HEK293 (cell line): ENCODE measurements at regions not wholly inside any gene's neighbourhood (a gene's known extent, or its start where the extent isn't known, plus 50 kb on each side); places are given as distances from the start of the nearest gene placed in this dataset.

Source experiments
- CTCF ChIA-PET: fragments of 350-600 bp; formaldehyde crosslinking; extraction: SDS; loops from one replicate; lab custom pipeline; 2021; ENCODE audit warnings: antibody characterized with exemption; lab: Yijun Ruan, JAX
- POLR2A ChIA-PET: fragments of 300-600 bp; formaldehyde crosslinking; extraction: SDS; loops from one replicate; lab custom pipeline; 2020; ENCODE audit warnings: antibody characterized with exemption, inconsistent platforms; lab: Yijun Ruan, JAX
- H3K27ac ChIP-seq: fragments of 200-500 bp; sonication (Bioruptor generic); 2 replicates; pipeline ENCODE4 v1.5.1; 2014; ENCODE audit warnings: low read depth, low read length, control low read depth, inconsistent platforms; ENCODE audit errors: extremely low read depth
- H3K36me3 ChIP-seq, 2 experiments: fragments of 200-500 bp in 1 of 2; sonication (Bioruptor generic) in 1 of 2; 1 replicate in 1 of 2; 2 replicates in 1 of 2; pipeline ENCODE4 v1.5.1; 2014 to 2017; ENCODE audit warnings: inconsistent platforms in 2 of 2, low read length in 2 of 2; ENCODE audit not compliant: control insufficient read depth in 2 of 2, insufficient read depth in 1 of 2
- H3K4me1 ChIP-seq: fragments of 200-500 bp; sonication (Bioruptor generic); 2 replicates; pipeline ENCODE4 v1.5.1; 2014; ENCODE audit warnings: mild to moderate bottlenecking, low read length, inconsistent platforms; ENCODE audit not compliant: control insufficient read depth, insufficient read depth
- H3K4me3 ChIP-seq: 2 replicates; pipeline ENCODE4 v1.5.1; 2011; ENCODE audit warnings: low read depth, mild to moderate bottlenecking, control low read depth, low read length, moderate library complexity
- H3K9me3 ChIP-seq: fragments of 200-500 bp; sonication (Bioruptor generic); 2 replicates; pipeline ENCODE4 v1.5.1; 2014; ENCODE audit warnings: low read depth, low read length, inconsistent platforms; ENCODE audit not compliant: control insufficient read depth, insufficient read depth
- GLI4 ChIP-seq: fragments of 450-650 bp; formaldehyde crosslinking; IDR thresholded peaks from 2 replicates; pipeline ENCODE4 v1.5.1; 2016; ENCODE audit warnings: missing biosample characterization, missing genetic modification characterization
- HIC1 ChIP-seq: fragments of 450-650 bp; formaldehyde crosslinking; IDR thresholded peaks from 2 replicates; pipeline ENCODE4 v1.5.1; 2016; ENCODE audit warnings: missing biosample characterization, missing genetic modification characterization
- KLF1 ChIP-seq: fragments of 450-650 bp; formaldehyde crosslinking; IDR thresholded peaks from 2 replicates; pipeline ENCODE4 v1.5.1; 2016; ENCODE audit warnings: missing biosample characterization, missing genetic modification characterization
- OSR2 ChIP-seq: fragments of 450-650 bp; formaldehyde crosslinking; IDR thresholded peaks from 2 replicates; pipeline ENCODE4 v1.5.1; 2016; ENCODE audit warnings: missing biosample characterization, missing genetic modification characterization
- OVOL3 ChIP-seq: fragments of 450-650 bp; formaldehyde crosslinking; IDR thresholded peaks from 2 replicates; pipeline ENCODE4 v1.5.1; 2016; ENCODE audit warnings: missing biosample characterization, missing genetic modification characterization
- SETDB1 ChIP-seq: IDR thresholded peaks from one replicate; pipeline ENCODE4 v1.6.1; 2017; ENCODE audit warnings: mild to moderate bottlenecking, low read length, moderate library complexity, mixed read lengths; ENCODE audit not compliant: insufficient read length
- ZBTB7A ChIP-seq: fragments of 450-650 bp; formaldehyde crosslinking; IDR thresholded peaks from 2 replicates; pipeline ENCODE4 v1.5.1; 2016; ENCODE audit warnings: low read depth, missing biosample characterization, missing genetic modification characterization
- ZFP69B ChIP-seq: fragments of 450-650 bp; formaldehyde crosslinking; IDR thresholded peaks from 2 replicates; pipeline ENCODE4 v1.5.1; 2016; ENCODE audit warnings: missing biosample characterization, missing genetic modification characterization
- ZNF10 ChIP-seq: fragments of 450-650 bp; formaldehyde crosslinking; IDR thresholded peaks from 2 replicates; pipeline ENCODE4 v1.5.1; 2017; ENCODE audit warnings: missing biosample characterization, missing genetic modification characterization
- ZNF138 ChIP-seq: fragments of 450-650 bp; formaldehyde crosslinking; IDR thresholded peaks from 2 replicates; pipeline ENCODE4 v1.5.1; 2016; ENCODE audit warnings: missing biosample characterization, missing genetic modification characterization, borderline replicate concordance
- ZNF169 ChIP-seq: fragments of 450-650 bp; formaldehyde crosslinking; IDR thresholded peaks from 2 replicates; pipeline ENCODE4 v1.5.1; 2016; ENCODE audit warnings: missing biosample characterization, missing genetic modification characterization
- ZNF184 ChIP-seq: fragments of 450-650 bp; IDR thresholded peaks from 2 replicates; pipeline ENCODE4 v1.5.1; 2018; ENCODE audit warnings: missing biosample characterization, mild to moderate bottlenecking, missing genetic modification characterization
- ZNF202 ChIP-seq: fragments of 450-650 bp; formaldehyde crosslinking; IDR thresholded peaks from 2 replicates; pipeline ENCODE4 v1.5.1; 2016; ENCODE audit warnings: missing biosample characterization, missing genetic modification characterization, borderline replicate concordance
- ZNF211 ChIP-seq: fragments of 450-650 bp; formaldehyde crosslinking; IDR thresholded peaks from 2 replicates; pipeline ENCODE4 v1.5.1; 2016; ENCODE audit warnings: low read depth, missing biosample characterization, missing genetic modification characterization
- ZNF214 ChIP-seq: fragments of 450-650 bp; formaldehyde crosslinking; IDR thresholded peaks from 2 replicates; pipeline ENCODE4 v1.5.1; 2017; ENCODE audit warnings: missing biosample characterization, mild to moderate bottlenecking, missing genetic modification characterization, borderline replicate concordance
- ZNF280C ChIP-seq: fragments of 450-650 bp; formaldehyde crosslinking; IDR thresholded peaks from 2 replicates; pipeline ENCODE4 v1.5.1; 2016; ENCODE audit warnings: missing biosample characterization, missing genetic modification characterization
- ZNF341 ChIP-seq: fragments of 450-650 bp; formaldehyde crosslinking; IDR thresholded peaks from 2 replicates; pipeline ENCODE4; 2016; ENCODE audit warnings: low read depth, missing biosample characterization, missing genetic modification characterization
- ZNF350 ChIP-seq: fragments of 450-650 bp; formaldehyde crosslinking; IDR thresholded peaks from 2 replicates; pipeline ENCODE4 v1.5.0; 2017; ENCODE audit warnings: missing biosample characterization, mild to moderate bottlenecking, missing genetic modification characterization
- ZNF426 ChIP-seq: fragments of 450-650 bp; formaldehyde crosslinking; IDR thresholded peaks from 2 replicates; pipeline ENCODE4 v1.5.1; 2017; ENCODE audit warnings: missing biosample characterization, missing genetic modification characterization, mild to moderate bottlenecking, inconsistent platforms, moderate library complexity
- ZNF48 ChIP-seq: fragments of 450-650 bp; formaldehyde crosslinking; IDR thresholded peaks from 2 replicates; pipeline ENCODE4 v1.5.1; 2016; ENCODE audit warnings: missing biosample characterization, missing genetic modification characterization
- ZNF488 ChIP-seq: fragments of 450-650 bp; formaldehyde crosslinking; IDR thresholded peaks from 2 replicates; pipeline ENCODE4 v1.5.1; 2016; ENCODE audit warnings: missing biosample characterization, missing genetic modification characterization
- ZNF555 ChIP-seq: fragments of 450-650 bp; formaldehyde crosslinking; conservative IDR thresholded peaks from 2 replicates; pipeline ENCODE4 v1.5.1; 2017; ENCODE audit warnings: missing biosample characterization, mild to moderate bottlenecking, missing genetic modification characterization, inconsistent platforms
- ZNF596 ChIP-seq: fragments of 450-650 bp; IDR thresholded peaks from 2 replicates; pipeline ENCODE4 v1.5.0; 2018; ENCODE audit warnings: missing biosample characterization, mild to moderate bottlenecking, missing genetic modification characterization, moderate library complexity
- ZNF768 ChIP-seq: fragments of 450-650 bp; formaldehyde crosslinking; IDR thresholded peaks from 2 replicates; pipeline ENCODE4 v1.5.1; 2018; ENCODE audit warnings: missing biosample characterization, mild to moderate bottlenecking, missing genetic modification characterization
- ZNF777 ChIP-seq: fragments of 450-650 bp; formaldehyde crosslinking; IDR thresholded peaks from 2 replicates; pipeline ENCODE4 v1.5.1; 2017; ENCODE audit warnings: missing biosample characterization, missing genetic modification characterization, borderline replicate concordance
- ZNF792 ChIP-seq: fragments of 450-650 bp; formaldehyde crosslinking; IDR thresholded peaks from 2 replicates; pipeline ENCODE4 v1.5.1; 2016; ENCODE audit warnings: missing biosample characterization, missing genetic modification characterization

- TF ChIP-seq OVOL3 (no peak), ZNF555 (no peak)
These were observed 247.5 kb upstream of the CDH20 start (continued) for GRCh38 chr18:61085761-61086160.

GRCh38 chr18:61086657-61087056, 246.6 kb upstream of the CDH20 start:
- Histone ChIP-seq H3K36me3 (no peaks in the 10 kb centered on the region), H3K4me3 (no peak overlapping the region), H3K27ac (no peak overlapping the region), H3K9me3 (no peaks in the 10 kb centered on the region), H3K4me1 (no peaks in the 10 kb centered on the region)
- CTCF ChIA-PET, result interaction anchor here (0.5 to 0.9 kb wide), 7 partner anchors 27 to 808 kb away, joined by 3 to 4 read pairs (median 3); no protein-coding TSS in a partner anchor
- POLR2A ChIA-PET, result no interaction called here
- TF ChIP-seq ZNF768 (tag by site-specific recombination) (no peak), ZNF426 (tag by site-specific recombination) (no peak), KLF1 (tag by site-specific recombination) (no peak), ZBTB7A (tag by site-specific recombination) (no peak), ZNF280C (tag by site-specific recombination) (no peak), OSR2 (tag by site-specific recombination) (no peak), GLI4 (tag by site-specific recombination) (no peak), ZNF214 (no peak), ZNF211 (tag by site-specific recombination) (no peak), ZNF202 (tag by site-specific recombination) (no peak)

GRCh38 chr18:61091379-61091778, 241.9 kb upstream of the CDH20 start:
- ChIA-PET POLR2A (no interaction called here), CTCF (interaction anchor here (1.6 kb wide), 1 partner anchor 411 kb away, joined by 7 read pairs; no protein-coding TSS in a partner anchor)
- Histone ChIP-seq H3K27ac (no peak overlapping the region), H3K4me3 (no peak overlapping the region), H3K4me1 (peaks cover 8% of the 10 kb centered on the region), H3K36me3 (no peaks in the 10 kb centered on the region), H3K9me3 (no peaks in the 10 kb centered on the region)
- TF ChIP-seq ZNF138 (tag by site-specific recombination) (no peak), ZNF10 (tag by site-specific recombination) (no peak), ZNF488 (tag by site-specific recombination) (no peak), ZNF792 (tag by site-specific recombination) (no peak), ZNF777 (no peak), ZFP69B (no peak), ZNF48 (tag by site-specific recombination) (no peak), ZNF350 (no peak), ZNF184 (tag by site-specific recombination) (no peak), ZNF596 (tag by site-specific recombination) (no peak), SETDB1 (no peak), ZNF341 (tag by site-specific recombination) (no peak), ZNF555 (no peak), HIC1 (tag by site-specific recombination) (no peak), ZNF169 (no peak)
